Adrenal gland (tissue), 9 donors: ENCODE measurements at regions not wholly inside any gene's neighbourhood (a gene's known extent, or its start where the extent isn't known, plus 50 kb on each side); places are given as distances from the start of the nearest gene placed in this dataset.

Source experiments
- DNase-seq, 7 donors: peaks; one replicate each; pipeline ENCODE4 v3.0.0-alpha.2; 2019 to 2020
- H3K27ac ChIP-seq, 5 donors: fragments of 200-600 bp; sonication (generic) in 4 of 5; 1 replicate in 3 of 5; 2 replicates in 2 of 5; pipeline versions ENCODE4 v1.5.1 to v1.8.0; 2016 to 2020; ENCODE audit warnings: mild to moderate bottlenecking in 1 of 5
- H3K27me3 ChIP-seq: fragments of 200-600 bp; 2 replicates; pipeline ENCODE4 v1.8.0; 2021
- H3K36me3 ChIP-seq, 2 donors: fragments of 200-600 bp; replicated peaks in 1 of 2; 1 replicate in 1 of 2; 2 replicates in 1 of 2; pipeline versions ENCODE4 v1.5.1 to v1.8.0; 2018 to 2022
- H3K4me1 ChIP-seq, 2 donors: fragments of 200-600 bp; replicated peaks in 1 of 2; 1 replicate in 1 of 2; 2 replicates in 1 of 2; pipeline versions ENCODE4 v1.5.1 to v1.8.0; 2018 to 2021
- H3K4me3 ChIP-seq, 4 donors: fragments of 200-600 bp; sonication (generic) in 3 of 4; one replicate each; pipeline ENCODE4 v1.5.1; 2016 to 2018
- H3K9me3 ChIP-seq, 3 donors: fragments of 200-600 bp; sonication (generic) in 1 of 3; replicated peaks in 1 of 3; 1 replicate in 2 of 3; 2 replicates in 1 of 3; pipeline versions ENCODE4 v1.5.1 to v1.8.0; 2016 to 2021
- CTCF ChIP-seq, 6 experiments: fragments of 450-650 bp in 4 of 6; fragments of 200-600 bp in 2 of 6; sonication (generic) in 1 of 6; IDR thresholded peaks; 1 replicate in 5 of 6; 2 replicates in 1 of 6; pipeline versions ENCODE4 v1.5.1 to v1.8.0; 2016 to 2021; ENCODE audit warnings: antibody characterized with exemption in 6 of 6, mild to moderate bottlenecking in 2 of 6, moderate library complexity in 1 of 6
- POLR2A ChIP-seq, 2 donors: fragments of 450-650 bp; IDR thresholded peaks; one replicate each; pipeline ENCODE4 v1.6.1; 2017; ENCODE audit warnings: antibody characterized with exemption in 2 of 2, mild to moderate bottlenecking in 2 of 2, moderate library complexity in 1 of 2
- WGBS, 4 donors: extraction: QIAGEN DNeasy Blood & Tissue Kit in 2 of 4; methylation state at CpG; one replicate each; pipeline versions ENCODE4 v1.1.5 to v1.1.7; 2013 to 2017; 5-methylcytosine and 5-hydroxymethylcytosine counted together
- intact Hi-C, 2 donors: fragments of 100-400 bp; cut with DNase I; formaldehyde crosslinking; loops; one replicate each; pipeline versions ENCODE4 v1.14.1 to v1.15.0; 2022 to 2023
- donor health status: healthy with polysubstance abuse.
- donor health status: Bipolar disorder and iron deficiency.
- donor health status: DM: yes; HTN: yes; CAD: no.
- donor health status: DM: no; HTN: no; CAD: no.
- donor health status: DM: no; HTN: no; CAD: no.

- Histone ChIP-seq H3K9me3 (no peaks in the 10 kb centered on the region), H3K4me1 (no peaks in the 10 kb centered on the region), H3K27me3 (no peaks in the 10 kb centered on the region), H3K36me3 (no peaks in the 10 kb centered on the region), H3K27ac (no peak overlapping the region), H3K4me3 (no peak overlapping the region)
- no peak for DNase-seq
- TF ChIP-seq CTCF (IDR thresholded peaks at IDR 0.05) (no peak), POLR2A (IDR thresholded peaks at IDR 0.05) (no peak)
- WGBS, 4 donors = 58 to 83% (median 83%) methylated on average over 3 of the region's 3 CpGs
- intact Hi-C loops = no loop called here
These were observed 316.9 kb downstream of the JRKL start for GRCh38 chr11:96706761-96707160.

- no peak for DNase-seq
- intact Hi-C loops = no loop called here
- Histone ChIP-seq H3K4me3 (no peak overlapping the region), H3K27me3 (no peaks in the 10 kb centered on the region), H3K36me3 (no peaks in the 10 kb centered on the region), H3K27ac (no peak overlapping the region), H3K9me3 (no peaks in the 10 kb centered on the region), H3K4me1 (no peaks in the 10 kb centered on the region)
- TF ChIP-seq CTCF (IDR thresholded peaks at IDR 0.05) (no peak), POLR2A (IDR thresholded peaks at IDR 0.05) (no peak)
These were observed 317.5 kb downstream of the JRKL start for GRCh38 chr11:96707273-96707672.

GRCh38 chr11:96708219-96708878 lies 318.5 kb downstream of the JRKL start:
- WGBS, 4 donors = 45 to 54% (median 52%) methylated on average over 4 of the region's 4 CpGs
- TF ChIP-seq CTCF (IDR thresholded peaks at IDR 0.05) (no peak), POLR2A (IDR thresholded peaks at IDR 0.05) (no peak)

GRCh38 chr11:96713301-96713700 lies 323.5 kb downstream of the JRKL start:
- H3K4me3 ChIP-seq = no peak overlapping the region
- WGBS, 4 donors = 56 to 76% (median 70%) methylated on average over 2 of the region's 2 CpGs
- no peaks in the 10 kb centered on the region for H3K27me3 ChIP-seq
- no peaks in the 10 kb centered on the region for H3K4me1 ChIP-seq
- H3K27ac ChIP-seq = no peak overlapping the region
- no peak for DNase-seq
- intact Hi-C loops = no loop called here
- TF ChIP-seq POLR2A (IDR thresholded peaks at IDR 0.05) = no peak
- TF ChIP-seq CTCF (IDR thresholded peaks at IDR 0.05) = no peak
- H3K9me3 ChIP-seq = no peaks in the 10 kb centered on the region
- no peaks in the 10 kb centered on the region for H3K36me3 ChIP-seq

More at GRCh38 chr11:96708219-96708878, 318.5 kb downstream of the JRKL start:
- DNase-seq = no peak
- H3K4me1 ChIP-seq = no peaks in the 10 kb centered on the region
- no peaks in the 10 kb centered on the region for H3K9me3 ChIP-seq
- H3K36me3 ChIP-seq = no peaks in the 10 kb centered on the region
- H3K27ac ChIP-seq = no peak overlapping the region
- intact Hi-C loops = no loop called here
- H3K4me3 ChIP-seq = no peak overlapping the region
- no peaks in the 10 kb centered on the region for H3K27me3 ChIP-seq
